HepG2 (cell line): ENCODE measurements at regions not wholly inside any gene's neighbourhood (a gene's known extent, or its start where the extent isn't known, plus 50 kb on each side); places are given as distances from the start of the nearest gene placed in this dataset.

Experiments used
- ATAC-seq: fragments of 200-7000 bp; cut with Tn5 transposase; 3 replicates; pipeline ENCODE4 v1.9.1; 2020; ENCODE audit warnings: mild to moderate bottlenecking, moderate library complexity
- BruUV-seq: library from RNA; stranded (reverse); fragments of 400-500 nt; replicated peaks from 2 replicates; lab custom pipeline; 2021; lab: Mats Ljungman, UMichigan
- CTCF ChIA-PET: fragments of 300-600 bp; formaldehyde crosslinking; extraction: SDS; loops from one replicate; lab custom pipeline; 2021; ENCODE audit warnings: low total read pairs, inconsistent platforms, low intra/inter-chr PET ratio; lab: Yijun Ruan, JAX
- POLR2A ChIA-PET: fragments of 350-600 bp; sonication (Branson Sonifier 250); formaldehyde crosslinking; loops from one replicate; lab custom pipeline; 2020; ENCODE audit warnings: antibody characterized with exemption, inconsistent platforms; lab: Yijun Ruan, JAX
- DNase-seq: peaks from one replicate; pipeline ENCODE4 v3.0.0-alpha.2; 2015; ENCODE audit warnings: low spot score
- FAIRE-seq: peaks from 3 replicates; lab custom pipeline; 2011; peaks lifted over from hg19 to GRCh38; lab: Jason Lieb, UNC
- H2AFZ ChIP-seq: one replicate; pipeline ENCODE4 v1.6.1; 2011; ENCODE audit warnings: low read length, inconsistent platforms
- H3K27ac ChIP-seq: fragments of 300-600 bp; 3 replicates; pipeline ENCODE4 v1.8.0; 2011; ENCODE audit warnings: mixed run types, mild to moderate bottlenecking, mixed read lengths, low read length, inconsistent platforms; ENCODE audit not compliant: insufficient read depth; ENCODE audit errors: extremely low read length
- H3K27me3 ChIP-seq, 2 experiments: fragments of 200-600 bp in 1 of 2; 2 replicates in 1 of 2; 3 replicates in 1 of 2; pipeline versions ENCODE4 v1.6.0 to v1.8.0; 2011; ENCODE audit warnings: low read length in 2 of 2, mild to moderate bottlenecking in 2 of 2, moderate library complexity in 2 of 2, inconsistent platforms in 1 of 2; ENCODE audit not compliant: insufficient read depth in 2 of 2, control insufficient read depth in 1 of 2
- H3K36me3 ChIP-seq, 2 experiments: fragments of 200-600 bp in 1 of 2; replicated peaks in 1 of 2; 2 replicates in 1 of 2; 3 replicates in 1 of 2; pipeline versions ENCODE4 v1.5.1 to v1.8.0; 2011; ENCODE audit warnings: low read length in 2 of 2, inconsistent platforms in 1 of 2; ENCODE audit not compliant: insufficient read depth in 2 of 2, control insufficient read depth in 1 of 2
- H3K4me1 ChIP-seq: 2 replicates; pipeline ENCODE4 v1.5.1; 2012; ENCODE audit warnings: low read length, inconsistent platforms; ENCODE audit not compliant: insufficient read depth
- H3K4me2 ChIP-seq: 2 replicates; pipeline ENCODE4 v1.6.0; 2011; ENCODE audit warnings: low read depth, low read length, inconsistent platforms
- H3K4me3 ChIP-seq, 3 experiments: fragments of 200-600 bp in 1 of 3; sonication (generic), shearing (Covaris generic) in 1 of 3; replicated peaks in 1 of 3; 2 replicates each; pipeline ENCODE4 v1.5.1; 2011 to 2016; ENCODE audit warnings: low read length in 3 of 3, inconsistent platforms in 2 of 3, low read depth in 2 of 3, mild to moderate bottlenecking in 2 of 3, control low read depth in 1 of 3, mixed read lengths in 1 of 3; ENCODE audit not compliant: insufficient read depth in 1 of 3
- H3K79me2 ChIP-seq: one replicate; pipeline ENCODE4 v1.6.1; 2011; ENCODE audit warnings: low read length, inconsistent platforms; ENCODE audit not compliant: insufficient read depth
- H3K9ac ChIP-seq: 2 replicates; pipeline ENCODE4 v1.6.0; 2011; ENCODE audit warnings: mild to moderate bottlenecking, low read depth, low read length, inconsistent platforms; ENCODE audit not compliant: insufficient read depth
- H3K9me3 ChIP-seq: 2 replicates; pipeline ENCODE4 v1.5.1; 2012; ENCODE audit warnings: mild to moderate bottlenecking, low read length
- H4K20me1 ChIP-seq: 2 replicates; pipeline ENCODE4 v1.6.0; 2011; ENCODE audit warnings: inconsistent platforms, mild to moderate bottlenecking, low read length, moderate library complexity; ENCODE audit not compliant: insufficient read depth
- ATF7 ChIP-seq, 2 experiments: fragments of 450-650 bp in 1 of 2; sonication (generic) in 1 of 2; formaldehyde crosslinking in 1 of 2; IDR thresholded peaks; 2 replicates each; pipeline versions ENCODE4 v1.4.0 to v1.6.1; 2016 to 2020; ENCODE audit warnings: antibody characterized with exemption in 1 of 2, mild to moderate bottlenecking in 1 of 2, missing genetic modification reagents in 1 of 2
- ATRX ChIP-seq: sonication (generic); formaldehyde crosslinking; IDR thresholded peaks from 2 replicates; pipeline ENCODE4 v1.4.0; 2020; ENCODE audit warnings: missing genetic modification reagents, borderline replicate concordance
- BCL6 ChIP-seq: IDR thresholded peaks from 2 replicates; pipeline ENCODE4 v1.6.1; 2016; ENCODE audit warnings: missing genetic modification reagents, missing compliant biosample characterization
- FOSL2 ChIP-seq: sonication (generic); formaldehyde crosslinking; IDR thresholded peaks from 2 replicates; pipeline ENCODE4 v1.4.0; 2020; ENCODE audit warnings: missing genetic modification reagents
- HIC2 ChIP-seq: sonication (generic); formaldehyde crosslinking; IDR thresholded peaks from 2 replicates; pipeline ENCODE4 v1.9.0; 2022; ENCODE audit warnings: low read depth, missing genetic modification reagents
- ISL2 ChIP-seq: sonication (generic); formaldehyde crosslinking; IDR thresholded peaks from 2 replicates; pipeline ENCODE4 v1.5.0; 2020; ENCODE audit warnings: missing genetic modification reagents
- NCOA5 ChIP-seq: sonication (generic); formaldehyde crosslinking; IDR thresholded peaks from 2 replicates; pipeline ENCODE4 v1.4.0; 2020; ENCODE audit warnings: missing genetic modification reagents
- NR2F6 ChIP-seq, 2 experiments: IDR thresholded peaks; 2 replicates each; pipeline ENCODE4 v1.6.1; 2016; ENCODE audit warnings: antibody characterized with exemption in 1 of 2, mild to moderate bottlenecking in 1 of 2
- SALL1 ChIP-seq: sonication (generic); formaldehyde crosslinking; IDR thresholded peaks from 2 replicates; pipeline ENCODE4 v1.8.0; 2022; ENCODE audit warnings: mild to moderate bottlenecking, missing genetic modification reagents
- SNAPC5 ChIP-seq: sonication (generic); formaldehyde crosslinking; IDR thresholded peaks from 2 replicates; pipeline ENCODE4 v1.8.1; 2023; ENCODE audit warnings: mild to moderate bottlenecking, missing genetic modification reagents, borderline replicate concordance
- SOX13 ChIP-seq, 3 experiments: fragments of 450-650 bp in 1 of 3; sonication (generic) in 1 of 3; formaldehyde crosslinking in 1 of 3; IDR thresholded peaks in 2 of 3; conservative IDR thresholded peaks in 1 of 3; 2 replicates each; pipeline versions ENCODE4 v1.5.0 to v1.6.1; 2016 to 2020; ENCODE audit warnings: antibody characterized with exemption in 1 of 3, mild to moderate bottlenecking in 1 of 3, missing compliant biosample characterization in 1 of 3, missing genetic modification reagents in 1 of 3, moderate library complexity in 1 of 3
- ZNF512 ChIP-seq: sonication (generic); formaldehyde crosslinking; IDR thresholded peaks from 2 replicates; pipeline ENCODE4 v1.4.0; 2020; ENCODE audit warnings: mild to moderate bottlenecking, missing genetic modification reagents
- ZNF512B ChIP-seq: sonication (generic); formaldehyde crosslinking; IDR thresholded peaks from 2 replicates; pipeline ENCODE4 v1.5.1; 2020; ENCODE audit warnings: missing genetic modification reagents, mild to moderate bottlenecking, borderline replicate concordance
- ZNF710 ChIP-seq: sonication (generic); formaldehyde crosslinking; IDR thresholded peaks from 2 replicates; pipeline ENCODE4 v1.5.0; 2020; ENCODE audit warnings: mild to moderate bottlenecking, missing genetic modification reagents, borderline replicate concordance
- WGBS: methylation state at CpG from one replicate; pipeline ENCODE4 v1.1.6; 2017; ENCODE audit warnings: low lambda C conversion rate; 5-methylcytosine and 5-hydroxymethylcytosine counted together
- in situ Hi-C: cut with HindIII; loops from 2 replicates; pipeline ENCODE4 v1.10.0; 2017; ENCODE audit warnings: low pct_unique_long_range_greater_than_20kb; ENCODE audit not compliant: extremely low pct_ligation_motif_present
- intact Hi-C: fragments of 100-400 bp; cut with micrococcal nuclease; formaldehyde crosslinking; loops from one replicate; pipeline ENCODE4 v1.10.0; 2022; ENCODE audit not compliant: unreplicated experiment

GRCh38 chrX:30961387-30962174 is 72.5 kb upstream of the TAB3 start:
- ChIA-PET CTCF (no interaction called here), POLR2A (no interaction called here)
- Histone ChIP-seq H2AFZ (no peak overlapping the region), H3K27ac (no peak overlapping the region), H3K36me3 (no peaks in the 10 kb centered on the region), H3K9me3 (no peaks in the 10 kb centered on the region), H3K27me3 (no peaks in the 10 kb centered on the region), H4K20me1 (no peaks in the 10 kb centered on the region), H3K4me1 (peaks cover 33% of the 10 kb centered on the region), H3K4me3 (no peak overlapping the region), H3K9ac (no peak overlapping the region), H3K4me2 (no peak overlapping the region; the same call in 1 of the 2 replicates), H3K79me2 (no peaks in the 10 kb centered on the region)
- DNase-seq (peak; percentile 28), ATAC-seq (peak; percentile 88), FAIRE-seq (peak; percentile 77)
- 77% methylated on average over 2 of the region's 2 CpGs for WGBS
- in situ Hi-C loops: no loop called here
- intact Hi-C loops: no loop called here
- no TSS peak for BruUV-seq
- TF ChIP-seq HIC2 (no peak), ZNF512B (CRISPR knock-in tag) (no peak), SOX13 (IDR thresholded peaks at IDR 0.05) (no peak), SOX13 (CRISPR knock-in tag; conservative IDR thresholded peaks at IDR 0.05 in 1 of 2, IDR thresholded peaks at IDR 0.05 in 1 of 2) (0 out of 4 replicates have a peak, but pooled peaks of 1 of the 2 experiments have one; percentile 14), SALL1 (no peak), ZNF512 (CRISPR knock-in tag) (no peak), NR2F6 (IDR thresholded peaks at IDR 0.05) (peak; percentile 66), NR2F6 (CRISPR knock-in tag; IDR thresholded peaks at IDR 0.05) (peak; percentile 33; the same call in 1 of the 2 replicates), SNAPC5 (CRISPR knock-in tag) (no peak), FOSL2 (no peak), ZNF710 (CRISPR knock-in tag) (no peak), ATF7 (IDR thresholded peaks at IDR 0.05) (no peak), ATF7 (CRISPR knock-in tag; IDR thresholded peaks at IDR 0.05) (no peak), NCOA5 (CRISPR knock-in tag) (no peak), BCL6 (CRISPR knock-in tag) (0 out of 2 replicates have a peak, but pooled peaks have one; percentile 22), ATRX (CRISPR knock-in tag) (no peak), ISL2 (CRISPR knock-in tag) (peak; percentile 54; the same call in 1 of the 2 replicates)
